ENCODE measurements at regions not wholly inside any gene's neighbourhood (a gene's known extent, or its start where the extent isn't known, plus 50 kb on each side); places are given as distances from the start of the nearest gene placed in this dataset.

GRCh38 chr5:159837860-159838259 is 78.4 kb upstream of the ADRA1B start:
- TF ChIP-seq CTCF (IDR thresholded peaks at IDR 0.05; ENCODE audit: insufficient read depth, low read depth, low read length): no peak
- TF ChIP-seq EZH2 (IDR thresholded peaks at IDR 0.05; ENCODE audit: insufficient read depth, low read length): no peak
